HCT116 (cell line): ENCODE measurements at regions not wholly inside any gene's neighbourhood (a gene's known extent, or its start where the extent isn't known, plus 50 kb on each side); places are given as distances from the start of the nearest gene placed in this dataset.

Source experiments
- ATAC-seq: fragments of 200-7000 bp; cut with Tn5 transposase; 2 replicates; pipeline ENCODE4 v1.9.1; 2020; ENCODE audit warnings: mild to moderate bottlenecking, moderate library complexity
- BruUV-seq: library from RNA; stranded (reverse); fragments of 400-500 nt; replicated peaks from 2 replicates; lab custom pipeline; 2021; lab: Mats Ljungman, UMichigan
- CTCF ChIA-PET: fragments of 300-600 bp; sonication (Branson Sonifier 250); formaldehyde crosslinking; loops from one replicate; lab custom pipeline; 2021; ENCODE audit warnings: antibody characterized with exemption; lab: Charles Lee
- POLR2A ChIA-PET: fragments of 300-600, 350-600 bp; sonication (Branson Sonifier 250); formaldehyde crosslinking; loops from one replicate; lab custom pipeline; 2021; ENCODE audit warnings: antibody characterized with exemption; lab: Charles Lee
- RAD21 ChIA-PET, 2 experiments: fragments of 300-600 bp; sonication (Branson Sonifier 250); formaldehyde crosslinking; loops; one replicate each; lab custom pipeline; 2023; ENCODE audit warnings: low total read pairs in 2 of 2; ENCODE audit not compliant: uncharacterized antibody in 2 of 2, unreplicated experiment in 2 of 2, low non-redundant PET in 1 of 2; lab: Charles Lee
- DNase-seq: peaks from one replicate; pipeline ENCODE4 v3.0.0-alpha.2; 2010; ENCODE audit warnings: low read depth, low spot score
- H2AFZ ChIP-seq: fragments of 200-600 bp; shearing (Covaris generic), sonication (generic); 2 replicates; pipeline ENCODE4 v1.6.1; 2017; ENCODE audit warnings: low read depth, mixed run types, mixed read lengths, antibody characterized with exemption, low read length; ENCODE audit not compliant: poor library complexity, severe bottlenecking
- H3K27ac ChIP-seq: 2 replicates; pipeline ENCODE4 v1.5.1; 2012; ENCODE audit warnings: low read depth, low read length
- H3K27me3 ChIP-seq: fragments of 200-600 bp; sonication (generic); 2 replicates; pipeline ENCODE4 v1.6.1; 2016; ENCODE audit warnings: mixed run types, low read length, mixed read lengths; ENCODE audit not compliant: insufficient read depth
- H3K36me3 ChIP-seq, 2 experiments: fragments of 200-500 bp in 1 of 2; fragments of 200-600 bp in 1 of 2; sonication (Bioruptor generic) in 1 of 2; sonication (generic) in 1 of 2; 2 replicates each; pipeline versions ENCODE4 v1.5.1 to v1.6.1; 2014 to 2016; ENCODE audit warnings: low read length in 2 of 2, inconsistent platforms in 1 of 2, mixed read lengths in 1 of 2, mixed run types in 1 of 2; ENCODE audit not compliant: insufficient read depth in 2 of 2, control insufficient read depth in 1 of 2
- H3K4me1 ChIP-seq, 2 experiments: fragments of 200-600 bp in 1 of 2; sonication (generic) in 1 of 2; 2 replicates each; pipeline versions ENCODE4 v1.5.1 to v1.6.1; 2012 to 2017; ENCODE audit warnings: low read length in 2 of 2, inconsistent platforms in 1 of 2, mild to moderate bottlenecking in 1 of 2, mixed read lengths in 1 of 2, mixed run types in 1 of 2, moderate library complexity in 1 of 2; ENCODE audit not compliant: insufficient read depth in 2 of 2, control insufficient read depth in 1 of 2
- H3K4me2 ChIP-seq: fragments of 200-600 bp; sonication (generic); 2 replicates; pipeline ENCODE4 v1.6.1; 2017; ENCODE audit warnings: mixed run types, low read length, mixed read lengths
- H3K4me3 ChIP-seq, 2 experiments: fragments of 200-600 bp in 1 of 2; sonication (generic) in 1 of 2; replicated peaks in 1 of 2; 2 replicates each; pipeline ENCODE4 v1.5.1; 2011 to 2016; ENCODE audit warnings: low read length in 2 of 2, control low read depth in 1 of 2, low read depth in 1 of 2, mild to moderate bottlenecking in 1 of 2, mixed read lengths in 1 of 2, mixed run types in 1 of 2
- H3K79me2 ChIP-seq: fragments of 200-600 bp; sonication (generic); 2 replicates; pipeline ENCODE4 v1.6.1; 2017; ENCODE audit warnings: mild to moderate bottlenecking, mixed run types, low read length, moderate library complexity, mixed read lengths; ENCODE audit not compliant: insufficient read depth
- H3K9ac ChIP-seq: fragments of 200-600 bp; sonication (generic); 2 replicates; pipeline ENCODE4 v1.6.1; 2016; ENCODE audit warnings: low read length, mixed read lengths
- H3K9me2 ChIP-seq: fragments of 200-600 bp; sonication (generic), shearing (Covaris generic); 2 replicates; pipeline ENCODE4 v1.6.1; 2017; ENCODE audit warnings: mixed run types, mild to moderate bottlenecking, moderate library complexity; ENCODE audit not compliant: insufficient read depth
- H3K9me3 ChIP-seq, 2 experiments: fragments of 200-500 bp in 1 of 2; fragments of 200-600 bp in 1 of 2; sonication (Bioruptor generic) in 1 of 2; sonication (generic) in 1 of 2; 2 replicates each; pipeline ENCODE4 v1.6.1; 2014 to 2017; ENCODE audit warnings: low read length in 2 of 2, mixed read lengths in 2 of 2, inconsistent platforms in 1 of 2, low read depth in 1 of 2, mild to moderate bottlenecking in 1 of 2, mixed run types in 1 of 2, moderate library complexity in 1 of 2; ENCODE audit not compliant: control insufficient read depth in 1 of 2, insufficient read depth in 1 of 2
- H4K20me1 ChIP-seq: fragments of 200-600 bp; sonication (generic), shearing (Covaris generic); 2 replicates; pipeline ENCODE4 v1.6.1; 2017; ENCODE audit warnings: mixed run types, mild to moderate bottlenecking, moderate library complexity; ENCODE audit not compliant: insufficient read depth
- CEBPB ChIP-seq: IDR thresholded peaks from 2 replicates; pipeline ENCODE4 v1.6.1; 2012; ENCODE audit warnings: low read depth
- EGR1 ChIP-seq: IDR thresholded peaks from 2 replicates; pipeline ENCODE4 v1.6.1; 2012; ENCODE audit warnings: low read depth
- ELF1 ChIP-seq: IDR thresholded peaks from 2 replicates; pipeline ENCODE4 v1.6.1; 2012; ENCODE audit warnings: low read depth, borderline replicate concordance
- EZH2phosphoT487 ChIP-seq: fragments of 200-600 bp; IDR thresholded peaks from 2 replicates; pipeline ENCODE4 v1.6.1; 2018; ENCODE audit warnings: antibody characterized with exemption, borderline replicate concordance
- FOSL1 ChIP-seq: IDR thresholded peaks from 2 replicates; pipeline ENCODE4 v1.6.1; 2012; ENCODE audit warnings: low read depth
- JUND ChIP-seq: IDR thresholded peaks from 2 replicates; pipeline ENCODE4 v1.6.1; 2012
- POLR2A ChIP-seq: IDR thresholded peaks from 2 replicates; pipeline ENCODE4 v1.7.0; 2011; ENCODE audit warnings: borderline replicate concordance; ENCODE audit not compliant: insufficient read depth, insufficient read length; ENCODE audit errors: extremely low read depth
- POLR2AphosphoS5 ChIP-seq: IDR thresholded peaks from 2 replicates; pipeline ENCODE4 v1.6.1; 2011; ENCODE audit warnings: mild to moderate bottlenecking, low read depth, low read length, moderate library complexity
- RAD21 ChIP-seq: IDR thresholded peaks from 2 replicates; pipeline ENCODE4 v1.6.1; 2012; ENCODE audit warnings: low read depth, mild to moderate bottlenecking
- SP1 ChIP-seq: IDR thresholded peaks from 2 replicates; pipeline ENCODE4 v1.6.1; 2012; ENCODE audit warnings: low read depth
- TCF7L2 ChIP-seq: IDR thresholded peaks from 2 replicates; pipeline ENCODE4 v1.7.0; 2011; ENCODE audit warnings: borderline replicate concordance, inconsistent platforms; ENCODE audit not compliant: insufficient read depth, insufficient read length; ENCODE audit errors: extremely low read depth
- intact Hi-C: fragments of 100-400 bp; cut with micrococcal nuclease; formaldehyde crosslinking; loops from 2 replicates; pipeline ENCODE4 v1.10.0; 2022
- TF ChIP-seq, protein P1 (sequence below): IDR thresholded peaks from 2 replicates; pipeline ENCODE4 v1.6.1; 2012
- TF ChIP-seq, protein P2 (sequence below), 3 experiments: fragments of 200-600 bp in 1 of 3; sonication (generic) in 1 of 3; IDR thresholded peaks in 2 of 3; conservative IDR thresholded peaks in 1 of 3; 2 replicates each; pipeline ENCODE4 v1.5.1; 2012 to 2017; ENCODE audit warnings: low read depth in 2 of 3, low read length in 2 of 3, antibody characterized with exemption in 1 of 3, borderline replicate concordance in 1 of 3, control low read depth in 1 of 3, mild to moderate bottlenecking in 1 of 3, mixed read lengths in 1 of 3, mixed run types in 1 of 3, moderate library complexity in 1 of 3; ENCODE audit not compliant: insufficient read depth in 1 of 3
- TF ChIP-seq, protein P3 (sequence below): IDR thresholded peaks from 2 replicates; pipeline ENCODE4 v1.6.1; 2011; ENCODE audit warnings: mild to moderate bottlenecking, low read length, moderate library complexity; ENCODE audit not compliant: insufficient replicate concordance; ENCODE audit errors: extremely low read depth

DNA sequence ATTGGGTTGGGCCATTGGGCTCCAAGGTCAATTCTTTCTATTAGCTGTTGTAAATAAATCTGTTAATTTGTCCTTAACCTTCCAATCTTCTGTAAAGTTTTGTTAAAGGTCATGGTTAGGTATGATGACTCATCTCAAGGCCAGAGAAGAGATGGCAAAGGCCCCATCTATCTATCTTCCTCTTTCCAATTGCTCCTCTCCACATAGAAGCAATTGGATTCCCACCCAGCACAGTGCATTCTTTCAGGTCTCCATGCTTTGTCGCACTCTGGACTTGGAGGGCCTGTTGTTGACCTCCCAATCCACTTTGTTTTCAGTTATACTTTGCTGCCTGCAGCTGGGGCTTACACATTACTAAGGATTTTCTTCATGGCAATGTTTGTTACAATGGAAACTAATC, 118.5 kb downstream of the MFAP3L start (continued):
- TF ChIP-seq TCF7L2 (no peak), RAD21 (no peak)

DNA sequence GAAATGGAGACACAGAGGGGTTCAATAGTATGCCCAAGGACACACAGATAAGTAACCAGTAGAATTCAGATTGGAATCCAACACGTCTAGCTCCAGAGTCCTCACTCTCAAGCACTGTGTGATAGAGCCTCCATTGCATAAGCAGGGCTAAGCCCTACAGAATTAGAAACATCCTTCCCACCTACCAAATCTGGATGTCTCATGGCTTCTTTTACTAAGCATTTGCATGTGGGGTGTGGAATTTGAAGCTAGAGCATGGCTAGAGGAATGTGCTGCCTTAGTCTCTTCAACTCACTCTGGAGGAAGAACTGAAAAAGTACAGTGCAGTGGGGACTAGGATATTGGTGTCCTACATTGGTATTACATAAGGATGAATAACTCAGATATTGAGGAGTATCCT, 119.4 kb downstream of the MFAP3L start:
- ChIA-PET POLR2A (no interaction called here), CTCF (no interaction called here), RAD21 (no interaction called here)
- Histone ChIP-seq H3K9ac (no peak overlapping the region), H4K20me1 (no peaks in the 10 kb centered on the region), H3K36me3 (no peaks in the 10 kb centered on the region), H3K27me3 (no peaks in the 10 kb centered on the region), H3K9me2 (no peaks in the 10 kb centered on the region), H3K4me2 (no peak overlapping the region), H3K9me3 (no peaks in the 10 kb centered on the region), H3K27ac (no peak overlapping the region), H2AFZ (no peak overlapping the region), H3K79me2 (no peaks in the 10 kb centered on the region), H3K4me3 (no peak overlapping the region), H3K4me1 (peaks cover 0 to 7% of the 10 kb centered on the region in 2 experiments; a peak in 1 of 4 replicates)
- TF ChIP-seq CEBPB (no peak), RAD21 (no peak)
- intact Hi-C loops = no loop called here
- BruUV-seq = no TSS peak
- ATAC-seq (no peak), DNase-seq (no peak)

DNA sequence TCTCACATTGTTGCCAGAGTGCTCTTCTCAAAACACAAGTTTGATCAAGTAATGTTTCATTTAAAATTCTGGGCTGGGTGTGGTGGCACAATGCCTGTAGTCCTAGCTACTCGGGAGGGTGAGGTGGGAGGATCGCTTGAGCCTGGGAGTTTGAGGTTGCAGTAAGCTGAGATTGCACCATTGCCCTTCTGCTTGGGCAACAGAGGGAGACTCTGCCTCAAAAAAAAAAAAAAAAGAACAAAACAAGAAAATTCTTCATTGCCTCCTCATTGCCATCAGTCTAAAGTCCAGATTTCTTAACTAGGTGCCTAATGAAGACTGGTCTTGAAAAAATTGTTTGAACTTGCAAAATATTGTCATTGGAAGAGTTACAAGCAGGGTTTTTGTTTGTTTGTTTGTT, 120.1 kb downstream of the MFAP3L start:
- CTCF ChIA-PET = no interaction called here
- no peak for DNase-seq
- RAD21 ChIA-PET = no interaction called here
- Histone ChIP-seq H3K9ac (no peak overlapping the region), H4K20me1 (no peaks in the 10 kb centered on the region), H3K36me3 (no peaks in the 10 kb centered on the region), H3K4me2 (no peak overlapping the region), H3K4me1 (peaks cover 0 to 7% of the 10 kb centered on the region in 2 experiments; a peak in 1 of 4 replicates), H3K27ac (no peak overlapping the region), H3K4me3 (no peak overlapping the region), H3K27me3 (no peaks in the 10 kb centered on the region), H2AFZ (no peak overlapping the region), H3K9me3 (no peaks in the 10 kb centered on the region), H3K9me2 (no peaks in the 10 kb centered on the region), H3K79me2 (no peaks in the 10 kb centered on the region)
- intact Hi-C loops = no loop called here
- no TSS peak for BruUV-seq
- POLR2A ChIA-PET = no interaction called here
- no peak for ATAC-seq
- TF ChIP-seq ELF1 (no peak), JUND (no peak), EGR1 (no peak), SP1 (no peak), POLR2AphosphoS5 (no peak), EZH2phosphoT487 (no peak), POLR2A (no peak), FOSL1 (no peak)
- TF ChIP-seq, protein P1, sequence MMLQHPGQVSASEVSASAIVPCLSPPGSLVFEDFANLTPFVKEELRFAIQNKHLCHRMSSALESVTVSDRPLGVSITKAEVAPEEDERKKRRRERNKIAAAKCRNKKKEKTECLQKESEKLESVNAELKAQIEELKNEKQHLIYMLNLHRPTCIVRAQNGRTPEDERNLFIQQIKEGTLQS = no peak
- TF ChIP-seq, protein P2, sequence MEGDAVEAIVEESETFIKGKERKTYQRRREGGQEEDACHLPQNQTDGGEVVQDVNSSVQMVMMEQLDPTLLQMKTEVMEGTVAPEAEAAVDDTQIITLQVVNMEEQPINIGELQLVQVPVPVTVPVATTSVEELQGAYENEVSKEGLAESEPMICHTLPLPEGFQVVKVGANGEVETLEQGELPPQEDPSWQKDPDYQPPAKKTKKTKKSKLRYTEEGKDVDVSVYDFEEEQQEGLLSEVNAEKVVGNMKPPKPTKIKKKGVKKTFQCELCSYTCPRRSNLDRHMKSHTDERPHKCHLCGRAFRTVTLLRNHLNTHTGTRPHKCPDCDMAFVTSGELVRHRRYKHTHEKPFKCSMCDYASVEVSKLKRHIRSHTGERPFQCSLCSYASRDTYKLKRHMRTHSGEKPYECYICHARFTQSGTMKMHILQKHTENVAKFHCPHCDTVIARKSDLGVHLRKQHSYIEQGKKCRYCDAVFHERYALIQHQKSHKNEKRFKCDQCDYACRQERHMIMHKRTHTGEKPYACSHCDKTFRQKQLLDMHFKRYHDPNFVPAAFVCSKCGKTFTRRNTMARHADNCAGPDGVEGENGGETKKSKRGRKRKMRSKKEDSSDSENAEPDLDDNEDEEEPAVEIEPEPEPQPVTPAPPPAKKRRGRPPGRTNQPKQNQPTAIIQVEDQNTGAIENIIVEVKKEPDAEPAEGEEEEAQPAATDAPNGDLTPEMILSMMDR (IDR thresholded peaks at IDR 0.05 in 2 of 3, conservative IDR thresholded peaks at IDR 0.05 in 1 of 3; ENCODE audit: borderline replicate concordance in 1 of 3, insufficient read depth in 1 of 3, low read depth in 2 of 3, low read length in 2 of 3) = no peak
- TF ChIP-seq, protein P3, sequence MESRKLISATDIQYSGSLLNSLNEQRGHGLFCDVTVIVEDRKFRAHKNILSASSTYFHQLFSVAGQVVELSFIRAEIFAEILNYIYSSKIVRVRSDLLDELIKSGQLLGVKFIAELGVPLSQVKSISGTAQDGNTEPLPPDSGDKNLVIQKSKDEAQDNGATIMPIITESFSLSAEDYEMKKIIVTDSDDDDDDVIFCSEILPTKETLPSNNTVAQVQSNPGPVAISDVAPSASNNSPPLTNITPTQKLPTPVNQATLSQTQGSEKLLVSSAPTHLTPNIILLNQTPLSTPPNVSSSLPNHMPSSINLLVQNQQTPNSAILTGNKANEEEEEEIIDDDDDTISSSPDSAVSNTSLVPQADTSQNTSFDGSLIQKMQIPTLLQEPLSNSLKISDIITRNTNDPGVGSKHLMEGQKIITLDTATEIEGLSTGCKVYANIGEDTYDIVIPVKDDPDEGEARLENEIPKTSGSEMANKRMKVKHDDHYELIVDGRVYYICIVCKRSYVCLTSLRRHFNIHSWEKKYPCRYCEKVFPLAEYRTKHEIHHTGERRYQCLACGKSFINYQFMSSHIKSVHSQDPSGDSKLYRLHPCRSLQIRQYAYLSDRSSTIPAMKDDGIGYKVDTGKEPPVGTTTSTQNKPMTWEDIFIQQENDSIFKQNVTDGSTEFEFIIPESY = no peak
